HEK293 (cell line): ENCODE measurements at regions not wholly inside any gene's neighbourhood (a gene's known extent, or its start where the extent isn't known, plus 50 kb on each side); places are given as distances from the start of the nearest gene placed in this dataset.
"Not testable (repeated sequence)": the region's sequence is repeated elsewhere in the genome, so short reads cannot be mapped to it uniquely, and the experiment has no call there.

ENCODE experiments used
- PATZ1 ChIP-seq: fragments of 450-650 bp; formaldehyde crosslinking; IDR thresholded peaks from 2 replicates; pipeline ENCODE4 v1.5.1; 2016; ENCODE audit warnings: missing biosample characterization, missing genetic modification characterization
- REST ChIP-seq: fragments of 450-650 bp; formaldehyde crosslinking; IDR thresholded peaks from 2 replicates; pipeline ENCODE4 v1.5.1; 2016; ENCODE audit warnings: missing biosample characterization, missing genetic modification characterization
- WT1 ChIP-seq: fragments of 450-650 bp; formaldehyde crosslinking; IDR thresholded peaks from 2 replicates; pipeline ENCODE4 v1.5.1; 2016; ENCODE audit warnings: missing biosample characterization, missing genetic modification characterization
- ZBTB21 ChIP-seq: fragments of 450-650 bp; formaldehyde crosslinking; IDR thresholded peaks from 2 replicates; pipeline ENCODE4 v1.5.1; 2017; ENCODE audit warnings: missing biosample characterization, missing genetic modification characterization

- not testable (repeated sequence) for TF ChIP-seq WT1 (tag by site-specific recombination); ZBTB21; REST (tag by site-specific recombination); PATZ1
Measured at GRCh38 chr9:96090630-96091029, 211.3 kb downstream of the HSD17B3 start.
